Esophagus squamous epithelium (tissue), 4 donors: ENCODE measurements at regions not wholly inside any gene's neighbourhood (a gene's known extent, or its start where the extent isn't known, plus 50 kb on each side); places are given as distances from the start of the nearest gene placed in this dataset.

Experiments
- CTCF ChIP-seq, 6 experiments: fragments of 450-650 bp in 4 of 6; fragments of 200-600 bp in 2 of 6; sonication (generic) in 2 of 6; IDR thresholded peaks; one replicate each; pipeline ENCODE4 v1.5.1; 2016 to 2019; ENCODE audit warnings: antibody characterized with exemption in 6 of 6, mild to moderate bottlenecking in 4 of 6, moderate library complexity in 4 of 6
- POLR2A ChIP-seq, 4 donors: fragments of 450-650 bp; IDR thresholded peaks; one replicate each; pipeline ENCODE4 v1.6.1; 2017; ENCODE audit warnings: antibody characterized with exemption in 4 of 4, mild to moderate bottlenecking in 4 of 4, moderate library complexity in 3 of 4

- TF ChIP-seq POLR2A (IDR thresholded peaks at IDR 0.05), result no peak
- no peak for TF ChIP-seq CTCF (IDR thresholded peaks at IDR 0.05)
These were observed 65.2 kb upstream of the FAM20C start for GRCh38 chr7:127064-127598.
